ENCODE measurements at regions not wholly inside any gene's neighbourhood (a gene's known extent, or its start where the extent isn't known, plus 50 kb on each side); places are given as distances from the start of the nearest gene placed in this dataset.

GRCh38 chr9:28758341-28758740 is 1185.1 kb upstream of the C9orf72 start:
- no peak overlapping the region for H2AK5ac ChIP-seq (ENCODE audit: low read depth, low read length)
- no peaks in the 10 kb centered on the region for H3K23me2 ChIP-seq (ENCODE audit: low read depth, low read length)

More at GRCh38 chr9:28758341-28758740, 1185.1 kb upstream of the C9orf72 start:
- Histone ChIP-seq H2AFZ (ENCODE audit: low read length) (no peak overlapping the region), H3K18ac (ENCODE audit: extremely low read depth, low read length) (no peak overlapping the region), H4K91ac (replicated peaks; ENCODE audit: insufficient read length, low read length) (no peak overlapping the region), H3K4me3 (ENCODE audit: extremely low read depth in 1 of 4, insufficient read depth in 2 of 4, low read depth in 3 of 4, low read length in 4 of 4) (no peak overlapping the region), H2BK20ac (ENCODE audit: low read length) (no peak overlapping the region), H3K23ac (ENCODE audit: insufficient read length) (no peak overlapping the region), H3K36me3 (ENCODE audit: control insufficient read depth in 2 of 4, insufficient read depth in 4 of 4, low read length in 3 of 4) (no peaks in the 10 kb centered on the region), H3K56ac (replicated peaks; ENCODE audit: insufficient read length, low read depth, low read length) (no peak overlapping the region), H3K27ac (ENCODE audit: low read depth, low read length) (no peak overlapping the region), H3K14ac (ENCODE audit: insufficient read length) (no peak overlapping the region), H3K9ac (replicated peaks in 1 of 4; ENCODE audit: extremely low read depth in 1 of 4, low read depth in 3 of 4, low read length in 3 of 4) (no peak overlapping the region), H3K4me1 (replicated peaks in 1 of 4; ENCODE audit: control insufficient read depth in 3 of 4, insufficient read depth in 4 of 4, low read length in 3 of 4) (peaks cover 0 to 7% (median 1%) of the 10 kb centered on the region in 4 experiments; a peak in 3 of 7 replicates), H4K20me1 (replicated peaks in 1 of 2; ENCODE audit: control insufficient read depth in 1 of 2, insufficient read depth in 2 of 2, low read length in 2 of 2) (no peaks in the 10 kb centered on the region), H2BK5ac (ENCODE audit: low read depth, low read length) (no peak overlapping the region), H2BK120ac (replicated peaks; ENCODE audit: low read depth, low read length) (no peak overlapping the region), H3K4ac (replicated peaks; ENCODE audit: insufficient read length, low read depth, low read length) (no peak overlapping the region), H3K4me2 (ENCODE audit: insufficient read depth in 1 of 2, low read depth in 2 of 2, low read length in 2 of 2) (no peak overlapping the region), H2BK15ac (ENCODE audit: low read length) (no peak overlapping the region), H3K79me1 (ENCODE audit: low read depth, low read length) (no peaks in the 10 kb centered on the region), H3K27me3 (replicated peaks in 1 of 4; ENCODE audit: control insufficient read depth in 3 of 4, extremely low read depth in 1 of 4, insufficient read depth in 3 of 4, low read length in 3 of 4) (no peaks in the 10 kb centered on the region), H4K5ac (ENCODE audit: insufficient read length, low read depth, low read length) (no peak overlapping the region), H3K9me3 (ENCODE audit: insufficient read depth in 2 of 2, low read depth in 1 of 2, low read length in 1 of 2) (no peaks in the 10 kb centered on the region), H2BK12ac (ENCODE audit: low read depth, low read length) (no peak overlapping the region), H3K79me2 (ENCODE audit: control insufficient read depth in 1 of 2, insufficient read depth in 2 of 2, low read length in 2 of 2) (no peaks in the 10 kb centered on the region), H4K8ac (ENCODE audit: extremely low read depth, insufficient read depth, low read length) (no peak overlapping the region)
- DNase-seq (ENCODE audit: low read depth in 1 of 2, low spot score in 2 of 2) (no peak), FAIRE-seq (no peak)
- TF ChIP-seq RAD21 (IDR thresholded peaks at IDR 0.05 in 1 of 2, conservative IDR thresholded peaks at IDR 0.05 in 1 of 2; ENCODE audit: low read depth in 2 of 2, low read length in 2 of 2) (no peak), EZH2 (IDR thresholded peaks at IDR 0.05; ENCODE audit: low read depth, low read length, severe bottlenecking) (no peak), MAX (IDR thresholded peaks at IDR 0.05) (no peak), GTF2F1 (IDR thresholded peaks at IDR 0.05; ENCODE audit: borderline replicate concordance, low read depth, low read length) (no peak), YY1 (IDR thresholded peaks at IDR 0.05; ENCODE audit: low read depth, low read length) (no peak), SP4 (IDR thresholded peaks at IDR 0.05; ENCODE audit: low read length) (no peak), SRF (IDR thresholded peaks at IDR 0.05; ENCODE audit: low read depth, low read length) (no peak), CTCF (IDR thresholded peaks at IDR 0.05; ENCODE audit: control extremely low read depth in 1 of 3, insufficient read depth in 1 of 3, low read depth in 1 of 3, low read length in 3 of 3) (no peak)
- WGBS, 2 experiments (ENCODE audit: extremely low coverage in 1 of 2, insufficient coverage in 1 of 2, insufficient read length in 1 of 2, insufficient replicate concordance in 2 of 2, low coverage in 1 of 2, low lambda C conversion rate in 2 of 2, missing lambda C conversion rate in 1 of 2) = 100% methylated on average over 1 of the region's 1 CpG; no CpG with 5 or more reads in 1 of the 2 experiments
- ChIA-PET CTCF (ENCODE audit: partially characterized antibody) (no interaction called here), POLR2A (ENCODE audit: partially characterized antibody) (no interaction called here)
